ENCODE measurements at regions not wholly inside any gene's neighbourhood (a gene's known extent, or its start where the extent isn't known, plus 50 kb on each side); places are given as distances from the start of the nearest gene placed in this dataset.

DNA sequence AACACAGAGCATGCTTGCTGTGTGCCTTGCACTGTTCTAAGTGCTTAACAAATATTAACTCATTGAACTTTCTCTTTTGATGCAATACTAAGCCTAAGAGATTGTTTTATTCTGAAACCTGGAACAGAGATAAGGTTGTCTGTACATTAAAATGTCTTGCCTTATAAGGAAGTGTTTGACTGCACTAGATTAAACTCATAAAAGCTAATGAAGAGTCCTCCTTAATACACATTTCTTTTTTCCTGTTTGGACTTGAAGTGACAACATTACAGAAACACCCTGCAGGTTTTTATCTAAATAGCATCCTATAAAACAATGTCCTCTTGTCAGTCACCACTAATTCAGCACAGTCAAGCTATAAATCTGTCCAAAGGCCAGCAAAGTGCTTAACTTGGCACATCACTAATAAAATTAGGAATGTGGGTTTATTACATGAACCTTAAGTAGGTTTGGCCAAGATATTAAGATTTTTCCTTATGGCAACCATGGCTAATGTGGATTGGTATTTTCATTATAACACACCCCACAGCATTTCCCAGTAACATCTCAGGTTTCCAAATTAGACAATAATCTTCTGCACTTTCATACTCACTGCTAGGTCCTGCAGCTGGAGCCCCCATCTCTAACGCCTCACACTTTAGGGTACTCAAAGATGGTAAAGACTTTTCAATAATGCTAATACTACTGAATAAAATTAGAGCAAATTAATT, 389.7 kb downstream of the LMO4 start:
- no peak for DNase-seq (ENCODE audit: low read depth)

DNA sequence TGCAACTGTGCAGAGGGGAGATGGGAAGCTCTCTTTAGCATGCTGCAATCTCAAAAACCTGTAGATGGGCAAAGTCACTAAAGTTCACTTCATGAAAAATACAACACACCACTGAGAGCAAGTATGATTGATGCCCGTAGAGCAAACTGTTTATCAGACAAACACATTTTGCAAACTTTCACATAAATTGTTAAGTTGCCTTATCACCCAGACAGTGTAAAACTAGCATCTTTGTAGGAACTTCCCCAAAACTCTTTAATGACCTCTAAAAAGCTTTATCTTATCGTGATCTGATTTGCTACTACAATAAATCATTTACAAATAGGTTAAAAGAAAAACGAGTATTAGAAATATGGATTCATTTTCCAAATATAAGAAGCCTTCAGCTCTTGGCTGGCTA, 391.0 kb downstream of the LMO4 start:
- no peak for DNase-seq (ENCODE audit: low read depth)

- DNase-seq (ENCODE audit: low read depth): no peak
Observed at GRCh38 chr1:87720561-87720960, 391.9 kb downstream of the LMO4 start.

- no peak for DNase-seq (ENCODE audit: low read depth)
Observed at GRCh38 chr1:87723193-87723592, 394.5 kb downstream of the LMO4 start.

DNA sequence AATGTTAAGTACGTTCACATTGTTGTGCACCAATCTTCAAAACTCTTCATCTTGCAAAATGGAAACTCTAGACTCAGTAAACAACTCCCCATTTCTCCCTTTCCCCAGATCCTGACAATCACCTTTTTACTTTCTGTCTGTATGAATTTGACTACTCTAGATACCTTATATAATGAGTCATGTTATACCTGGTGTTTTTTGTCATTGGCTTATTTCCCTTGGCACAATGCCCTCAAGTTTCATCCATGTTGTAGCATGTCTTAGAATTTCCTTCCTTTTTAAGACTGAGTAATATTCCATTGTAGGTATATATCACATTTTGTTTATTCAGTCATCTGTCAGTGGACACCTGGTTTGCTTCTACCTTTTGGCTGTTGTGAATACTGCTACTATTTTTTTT, 399.5 kb downstream of the LMO4 start:
- no peak for DNase-seq (ENCODE audit: low read depth)

GRCh38 chr1:87730274-87731216, 401.9 kb downstream of the LMO4 start:
- no peak for DNase-seq (ENCODE audit: low read depth)

GRCh38 chr1:87733386-87733785, 404.7 kb downstream of the LMO4 start:
- DNase-seq (ENCODE audit: low read depth): no peak

DNA sequence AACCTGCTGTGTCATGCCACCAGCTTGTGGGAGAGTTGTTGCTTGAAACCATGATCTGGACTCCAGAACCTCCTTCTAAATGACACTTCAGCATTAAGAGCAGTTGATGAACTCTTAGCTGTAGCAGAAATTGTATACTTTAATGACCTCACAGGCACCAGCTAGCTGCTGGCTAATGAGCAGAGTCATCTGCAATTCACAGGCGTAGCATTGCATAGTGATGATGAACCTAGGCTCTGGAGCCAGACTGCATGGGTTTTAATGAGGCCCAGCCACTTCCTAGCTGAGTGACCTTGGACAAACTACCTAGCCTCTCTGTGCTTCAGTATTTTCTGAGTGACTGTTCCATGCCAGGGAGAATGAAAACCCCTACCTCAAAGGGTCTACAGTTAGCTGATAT, 407.1 kb downstream of the LMO4 start:
- no peak for DNase-seq (ENCODE audit: low read depth)

GRCh38 chr1:87739141-87739540, 410.5 kb downstream of the LMO4 start:
- no peak for DNase-seq (ENCODE audit: low read depth)

GRCh38 chr1:87739704-87740103, 411.0 kb downstream of the LMO4 start:
- no peak for DNase-seq (ENCODE audit: low read depth)

DNA sequence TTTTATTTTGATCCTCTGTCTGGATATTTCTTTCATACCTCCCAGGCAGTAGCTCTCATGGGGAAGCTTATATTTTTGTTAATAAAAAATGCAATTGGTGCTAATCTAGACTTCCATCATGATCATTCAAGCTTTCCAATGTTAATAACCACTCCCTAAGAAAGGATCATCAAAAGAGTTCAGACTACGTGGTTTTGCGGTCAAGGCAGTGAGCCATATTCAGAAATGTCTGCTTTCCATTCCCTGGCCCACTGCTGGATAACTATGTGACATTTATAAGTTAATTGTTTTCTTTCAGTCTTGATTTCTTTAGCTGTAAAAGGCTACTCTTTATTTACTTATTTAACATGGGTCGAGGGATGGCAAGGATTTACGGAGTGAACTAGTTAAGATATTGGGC, 414.6 kb downstream of the LMO4 start:
- no peak for DNase-seq (ENCODE audit: low read depth)

DNA sequence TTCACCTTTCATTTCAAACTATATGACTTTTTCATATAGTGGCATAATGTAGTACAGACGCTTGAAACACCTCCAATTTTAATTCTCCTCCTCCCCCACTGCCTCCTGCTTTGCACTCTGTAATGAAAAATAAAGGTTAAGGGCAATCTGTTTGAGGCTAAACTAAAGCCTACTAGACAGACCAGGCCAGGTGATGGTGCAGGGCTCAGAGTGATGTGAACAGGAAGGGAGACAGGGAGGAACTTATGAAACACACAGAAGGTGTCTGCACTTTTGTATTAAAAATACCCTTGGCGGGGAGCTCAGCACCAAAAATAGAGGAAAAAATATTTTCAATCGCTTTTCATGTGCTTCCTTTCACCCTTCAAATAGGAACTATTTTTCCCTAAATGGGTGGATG, 415.4 kb downstream of the LMO4 start:
- DNase-seq (ENCODE audit: low read depth): no peak

DNA sequence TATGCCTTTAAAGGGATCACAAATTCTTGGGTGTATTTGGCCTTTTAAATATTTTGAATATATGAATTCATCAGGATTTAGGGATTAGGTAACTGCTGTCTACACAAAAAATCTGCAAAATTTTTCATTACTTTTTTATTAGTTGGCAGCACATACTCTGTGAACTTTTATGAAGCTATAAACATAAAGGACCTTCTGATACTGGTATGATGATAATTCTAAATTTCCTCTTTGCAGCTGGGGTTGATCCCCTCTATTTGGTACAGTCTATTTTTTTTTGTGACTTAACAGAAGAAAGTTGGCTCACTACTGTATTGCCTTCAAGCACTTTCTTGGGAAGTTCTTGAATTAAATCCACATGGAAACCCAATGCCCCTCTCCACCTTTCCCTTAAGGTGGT, 416.1 kb downstream of the LMO4 start:
- DNase-seq (ENCODE audit: low read depth): no peak

- DNase-seq (ENCODE audit: low read depth): no peak
Observed at GRCh38 chr1:87753366-87753765, 424.7 kb downstream of the LMO4 start.

DNA sequence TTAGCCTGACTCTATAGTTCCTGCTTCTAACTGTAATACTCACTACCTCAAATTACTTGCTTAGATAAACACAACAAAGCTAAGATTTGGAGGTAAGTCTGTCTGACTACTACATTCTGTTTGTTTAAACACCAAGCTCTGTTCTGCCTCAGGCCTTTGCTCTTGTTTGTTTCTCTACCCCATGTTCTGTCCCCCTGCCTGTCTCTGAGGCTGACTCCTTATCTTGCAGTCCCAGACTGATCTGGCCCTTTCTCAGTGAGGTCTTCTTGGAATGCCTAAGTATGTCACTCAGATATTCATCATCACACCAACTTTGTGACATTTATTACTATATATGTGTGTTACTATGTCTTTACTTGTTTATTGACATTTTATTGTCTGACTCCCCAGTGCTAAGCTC, 425.5 kb downstream of the LMO4 start:
- DNase-seq (ENCODE audit: low read depth): no peak

- DNase-seq (ENCODE audit: low read depth): no peak
Observed at GRCh38 chr1:87757676-87758075, 429.0 kb downstream of the LMO4 start.

- DNase-seq (ENCODE audit: low read depth): no peak
Observed at GRCh38 chr1:87759421-87760087, 430.9 kb downstream of the LMO4 start.

- no peak for DNase-seq (ENCODE audit: low read depth)
Observed at GRCh38 chr1:87760155-87760554, 431.5 kb downstream of the LMO4 start.

DNA sequence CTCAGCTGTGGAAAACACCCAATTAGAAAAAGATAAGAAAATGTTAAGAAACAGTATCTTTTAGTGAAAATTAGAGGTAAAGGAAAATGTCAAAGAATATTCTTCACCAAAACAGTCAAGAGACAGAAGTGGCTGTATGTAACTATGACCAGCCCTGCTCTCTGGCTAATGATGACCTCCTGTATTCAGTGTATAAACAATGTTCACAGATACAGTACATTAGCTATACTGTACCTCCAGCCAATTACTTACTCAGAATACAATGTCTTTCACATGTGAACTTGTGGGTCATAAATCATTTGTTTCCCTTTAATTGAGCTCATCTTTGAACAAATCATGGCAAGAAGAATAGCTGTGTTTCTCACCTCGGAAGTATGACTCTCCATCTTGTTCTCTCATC, 432.0 kb downstream of the LMO4 start:
- no peak for DNase-seq (ENCODE audit: low read depth)

- DNase-seq (ENCODE audit: low read depth): no peak
Observed at GRCh38 chr1:87763483-87763882, 434.8 kb downstream of the LMO4 start.

- DNase-seq (ENCODE audit: low read depth): no peak
Observed at GRCh38 chr1:87765057-87765680, 436.5 kb downstream of the LMO4 start.

DNA sequence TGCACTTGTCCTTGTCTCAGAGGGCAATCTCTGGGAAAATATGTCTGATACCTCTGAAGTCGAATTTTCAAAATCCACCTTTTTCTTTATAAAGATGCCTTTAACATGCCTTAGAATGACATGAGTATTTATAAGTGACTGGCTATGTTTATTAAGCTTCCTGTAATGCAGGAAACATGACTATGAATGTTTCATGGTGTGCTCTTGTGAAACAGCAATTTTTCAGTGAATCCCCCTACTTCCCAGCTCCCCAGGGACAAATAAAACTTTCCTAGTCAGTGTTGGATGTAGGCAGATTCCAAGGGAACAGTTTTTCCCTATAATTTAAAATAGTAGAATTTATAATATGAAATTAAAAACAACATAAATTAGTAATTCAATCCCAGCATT, 437.0 kb downstream of the LMO4 start:
- no peak for DNase-seq (ENCODE audit: low read depth)
